WTC11 (cell line): ENCODE measurements at regions not wholly inside any gene's neighbourhood (a gene's known extent, or its start where the extent isn't known, plus 50 kb on each side); places are given as distances from the start of the nearest gene placed in this dataset.

Experiments used
- FOXJ3 ChIP-seq: sonication (generic); formaldehyde crosslinking; IDR thresholded peaks from 2 replicates; pipeline ENCODE4 v1.9.0; 2021; ENCODE audit warnings: missing genetic modification reagents, mild to moderate bottlenecking, borderline replicate concordance
- JUN ChIP-seq: sonication (generic); formaldehyde crosslinking; IDR thresholded peaks from 2 replicates; pipeline ENCODE4 v1.8.0; 2023; ENCODE audit warnings: mild to moderate bottlenecking, missing genetic modification reagents
- NR1H2 ChIP-seq: sonication (generic); formaldehyde crosslinking; IDR thresholded peaks from 2 replicates; pipeline ENCODE4 v1.9.0; 2021; ENCODE audit warnings: mild to moderate bottlenecking, moderate library complexity, missing genetic modification reagents

DNA sequence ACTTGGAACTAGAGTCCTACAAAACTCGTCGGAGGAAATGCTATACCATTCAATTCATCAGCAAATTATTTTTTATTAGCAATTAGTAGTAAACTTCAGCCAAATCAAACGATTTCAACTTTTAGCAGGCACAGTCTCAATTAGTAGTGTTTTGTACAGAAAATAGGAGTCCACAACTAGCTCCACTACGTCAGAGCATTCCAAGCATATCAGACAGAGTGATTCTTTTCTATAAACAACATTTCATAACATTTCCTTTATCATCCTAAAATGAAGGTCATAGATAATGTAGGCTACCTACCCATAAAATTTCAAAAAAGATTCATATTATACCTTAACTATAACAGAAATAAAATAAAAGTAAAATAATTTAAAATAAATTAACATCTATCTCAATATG is 169.9 kb downstream of the KIF18A start:
- TF ChIP-seq NR1H2 (no peak), JUN (CRISPR knock-in tag) (no peak), FOXJ3 (no peak)
